ENCODE measurements at regions not wholly inside any gene's neighbourhood (a gene's known extent, or its start where the extent isn't known, plus 50 kb on each side); places are given as distances from the start of the nearest gene placed in this dataset.

GRCh38 chr17:14776791-14777190 is 475.9 kb downstream of the HS3ST3B1 start:
- Mint-ChIP-seq H3K9me3 (ENCODE audit: unreplicated experiment) (peaks cover 5% of the 10 kb centered on the region), H3K4me3 (ENCODE audit: unreplicated experiment) (no peak overlapping the region), H3K27me3 (ENCODE audit: unreplicated experiment) (peaks cover 5% of the 10 kb centered on the region), H3K27ac (ENCODE audit: unreplicated experiment) (no peak overlapping the region), H3K36me3 (ENCODE audit: unreplicated experiment) (peaks cover 9% of the 10 kb centered on the region), H3K4me1 (ENCODE audit: low read depth, unreplicated experiment) (peaks cover 46% of the 10 kb centered on the region)
- no peak for TF ChIP-seq CTCF (IDR thresholded peaks at IDR 0.05; ENCODE audit: partially characterized antibody, unreplicated experiment)
- DNase-seq, result no peak

- Mint-ChIP-seq H3K27me3 (ENCODE audit: unreplicated experiment) (peaks cover 5% of the 10 kb centered on the region), H3K9me3 (ENCODE audit: unreplicated experiment) (peaks cover 2% of the 10 kb centered on the region), H3K4me1 (ENCODE audit: low read depth, unreplicated experiment) (peaks cover 40% of the 10 kb centered on the region), H3K4me3 (ENCODE audit: unreplicated experiment) (no peak overlapping the region), H3K36me3 (ENCODE audit: unreplicated experiment) (peaks cover 9% of the 10 kb centered on the region), H3K27ac (ENCODE audit: unreplicated experiment) (no peak overlapping the region)
- TF ChIP-seq CTCF (IDR thresholded peaks at IDR 0.05; ENCODE audit: partially characterized antibody, unreplicated experiment), result no peak
- DNase-seq, result no peak
Observed at GRCh38 chr17:14775731-14776492, 475.0 kb downstream of the HS3ST3B1 start.

GRCh38 chr17:14774774-14775173 is 473.9 kb downstream of the HS3ST3B1 start:
- Mint-ChIP-seq H3K4me3 (ENCODE audit: unreplicated experiment) (no peak overlapping the region), H3K4me1 (ENCODE audit: low read depth, unreplicated experiment) (peaks cover 32% of the 10 kb centered on the region), H3K9me3 (ENCODE audit: unreplicated experiment) (peaks cover 2% of the 10 kb centered on the region), H3K27ac (ENCODE audit: unreplicated experiment) (no peak overlapping the region), H3K27me3 (ENCODE audit: unreplicated experiment) (peaks cover 5% of the 10 kb centered on the region), H3K36me3 (ENCODE audit: unreplicated experiment) (peaks cover 9% of the 10 kb centered on the region)
- TF ChIP-seq CTCF (IDR thresholded peaks at IDR 0.05; ENCODE audit: partially characterized antibody, unreplicated experiment), result no peak
- no peak for DNase-seq

- Mint-ChIP-seq H3K27ac (ENCODE audit: unreplicated experiment) (peak overlapping the region; percentile 59), H3K4me3 (ENCODE audit: unreplicated experiment) (no peak overlapping the region), H3K4me1 (ENCODE audit: low read depth, unreplicated experiment) (peaks cover 20% of the 10 kb centered on the region), H3K9me3 (ENCODE audit: unreplicated experiment) (peaks cover 2% of the 10 kb centered on the region), H3K27me3 (ENCODE audit: unreplicated experiment) (peaks cover 8% of the 10 kb centered on the region), H3K36me3 (ENCODE audit: unreplicated experiment) (peaks cover 9% of the 10 kb centered on the region)
- DNase-seq, result no peak
- TF ChIP-seq CTCF (IDR thresholded peaks at IDR 0.05; ENCODE audit: partially characterized antibody, unreplicated experiment), result no peak
Observed at GRCh38 chr17:14772776-14773175, 471.9 kb downstream of the HS3ST3B1 start.

- Mint-ChIP-seq H3K36me3 (ENCODE audit: unreplicated experiment) (peaks cover 4% of the 10 kb centered on the region), H3K9me3 (ENCODE audit: unreplicated experiment) (peaks cover 2% of the 10 kb centered on the region), H3K27ac (ENCODE audit: unreplicated experiment) (no peak overlapping the region), H3K4me1 (ENCODE audit: low read depth, unreplicated experiment) (peaks cover 18% of the 10 kb centered on the region), H3K4me3 (ENCODE audit: unreplicated experiment) (no peak overlapping the region), H3K27me3 (ENCODE audit: unreplicated experiment) (peaks cover 5% of the 10 kb centered on the region)
- DNase-seq, result no peak
- TF ChIP-seq CTCF (IDR thresholded peaks at IDR 0.05; ENCODE audit: partially characterized antibody, unreplicated experiment), result no peak
Observed at GRCh38 chr17:14771543-14771942, 470.7 kb downstream of the HS3ST3B1 start.

Data from glutamatergic neuron (in vitro differentiated cells).